Esophagus muscularis mucosa (tissue), 4 donors: ENCODE measurements at regions not wholly inside any gene's neighbourhood (a gene's known extent, or its start where the extent isn't known, plus 50 kb on each side); places are given as distances from the start of the nearest gene placed in this dataset.

Source experiments
- DNase-seq: peaks from one replicate; pipeline ENCODE4 v3.0.0-alpha.2; 2017; ENCODE audit errors: extremely low spot score
- H3K27ac ChIP-seq, 4 donors: fragments of 200-600 bp; sonication (generic); replicated peaks in 1 of 4; 1 replicate in 3 of 4; 2 replicates in 1 of 4; pipeline ENCODE4 v1.5.1; 2016 to 2019; ENCODE audit warnings: mild to moderate bottlenecking in 1 of 4
- H3K27me3 ChIP-seq, 4 donors: fragments of 200-600 bp; sonication (generic); one replicate each; pipeline versions ENCODE4 v1.5.1 to v1.6.0; 2016 to 2019
- H3K36me3 ChIP-seq, 4 donors: fragments of 200-600 bp; sonication (generic); one replicate each; pipeline ENCODE4 v1.5.1; 2016 to 2019
- H3K4me1 ChIP-seq, 4 donors: fragments of 200-600 bp; sonication (generic); one replicate each; pipeline ENCODE4 v1.5.1; 2016 to 2019
- H3K4me3 ChIP-seq, 4 donors: fragments of 200-600 bp; sonication (generic); 1 replicate in 2 of 4; 2 replicates in 2 of 4; pipeline ENCODE4 v1.5.1; 2016 to 2019; ENCODE audit warnings: mild to moderate bottlenecking in 4 of 4, moderate library complexity in 1 of 4
- H3K9me3 ChIP-seq, 4 donors: fragments of 200-600 bp; sonication (generic); 1 replicate in 3 of 4; 2 replicates in 1 of 4; pipeline ENCODE4 v1.5.1; 2016 to 2019
- CTCF ChIP-seq, 3 experiments: fragments of 200-600 bp in 2 of 3; fragments of 450-650 bp in 1 of 3; sonication (generic) in 2 of 3; IDR thresholded peaks; one replicate each; pipeline ENCODE4 v1.5.1; 2017 to 2019; ENCODE audit warnings: antibody characterized with exemption in 3 of 3, mild to moderate bottlenecking in 2 of 3, moderate library complexity in 1 of 3
- EP300 ChIP-seq: sonication (generic); formaldehyde crosslinking; IDR thresholded peaks from one replicate; pipeline ENCODE4 v1.6.1; 2017; ENCODE audit warnings: antibody characterized with exemption
- POLR2A ChIP-seq: fragments of 450-650 bp; IDR thresholded peaks from one replicate; pipeline ENCODE4 v1.6.1; 2017; ENCODE audit warnings: antibody characterized with exemption, moderate library complexity, mild to moderate bottlenecking, low read depth
- POLR2AphosphoS5 ChIP-seq, 2 donors: sonication (generic); formaldehyde crosslinking; IDR thresholded peaks; one replicate each; pipeline ENCODE4 v1.6.1; 2017; ENCODE audit warnings: antibody characterized with exemption in 2 of 2
- WGBS: methylation state at CpG from one replicate; pipeline ENCODE4 v1.1.5; 2018; 5-methylcytosine and 5-hydroxymethylcytosine counted together
- intact Hi-C: fragments of 100-400 bp; cut with DNase I; formaldehyde crosslinking; loops from one replicate; pipeline ENCODE4 v1.15.1; 2023

DNA sequence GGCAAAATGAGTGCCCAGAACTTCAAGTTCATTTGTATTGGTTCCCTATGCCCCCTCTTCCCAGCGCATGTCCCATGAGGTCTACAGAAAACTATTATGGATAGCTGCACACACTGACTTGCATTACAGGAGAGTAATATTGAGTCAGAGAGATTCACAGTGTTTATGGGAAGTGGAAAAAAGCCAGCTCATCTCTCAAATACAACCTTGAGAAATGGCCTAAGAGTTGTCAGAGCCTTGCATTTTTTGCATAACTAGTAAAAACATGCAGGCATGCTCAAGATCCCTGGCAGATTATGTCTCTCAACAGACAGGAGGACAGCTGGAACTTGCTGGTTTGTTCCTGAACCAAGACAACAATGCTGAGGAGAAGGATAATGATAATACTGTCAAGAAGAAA, 1292.8 kb downstream of the DSC3 start:
- Histone ChIP-seq H3K9me3 (no peaks in the 10 kb centered on the region), H3K36me3 (no peaks in the 10 kb centered on the region), H3K4me1 (no peaks in the 10 kb centered on the region), H3K4me3 (no peak overlapping the region), H3K27me3 (no peaks in the 10 kb centered on the region), H3K27ac (no peak overlapping the region)
- no peak for DNase-seq
- 90% methylated on average over 1 of the region's 1 CpG for WGBS
- intact Hi-C loops = no loop called here
- TF ChIP-seq EP300 (no peak), CTCF (IDR thresholded peaks at IDR 0.05) (no peak), POLR2AphosphoS5 (IDR thresholded peaks at IDR 0.05) (no peak), POLR2A (no peak)

DNA sequence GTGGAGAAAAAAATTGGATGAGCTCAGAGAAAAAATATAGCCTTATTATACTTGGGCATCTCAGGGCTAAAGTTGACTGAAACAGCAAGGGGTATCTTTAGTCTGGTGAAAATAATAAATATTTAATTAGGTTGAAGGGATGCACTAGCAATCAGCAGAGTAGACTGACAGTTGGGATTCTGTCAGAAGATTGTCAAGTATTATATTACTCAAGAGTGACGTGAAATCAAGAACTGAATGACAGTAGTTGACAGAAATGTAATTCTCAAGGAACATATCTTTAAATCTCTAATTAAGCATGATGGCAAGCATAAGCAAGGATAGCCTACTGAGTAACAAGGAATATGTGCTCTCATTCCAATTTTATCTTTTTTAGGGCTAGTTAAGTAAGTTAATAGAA, 1301.1 kb downstream of the DSC3 start:
- H3K9me3 ChIP-seq = no peaks in the 10 kb centered on the region
- no peaks in the 10 kb centered on the region for H3K27me3 ChIP-seq
- 71% methylated on average over 1 of the region's 1 CpG for WGBS
- no peak overlapping the region for H3K27ac ChIP-seq
- TF ChIP-seq POLR2AphosphoS5 (IDR thresholded peaks at IDR 0.05) = no peak
- TF ChIP-seq EP300 = no peak
- no peak for TF ChIP-seq POLR2A
- TF ChIP-seq CTCF (IDR thresholded peaks at IDR 0.05) = no peak
- H3K4me3 ChIP-seq = no peak overlapping the region
- H3K36me3 ChIP-seq = no peaks in the 10 kb centered on the region
- intact Hi-C loops = no loop called here
- no peaks in the 10 kb centered on the region for H3K4me1 ChIP-seq
- no peak for DNase-seq

DNA sequence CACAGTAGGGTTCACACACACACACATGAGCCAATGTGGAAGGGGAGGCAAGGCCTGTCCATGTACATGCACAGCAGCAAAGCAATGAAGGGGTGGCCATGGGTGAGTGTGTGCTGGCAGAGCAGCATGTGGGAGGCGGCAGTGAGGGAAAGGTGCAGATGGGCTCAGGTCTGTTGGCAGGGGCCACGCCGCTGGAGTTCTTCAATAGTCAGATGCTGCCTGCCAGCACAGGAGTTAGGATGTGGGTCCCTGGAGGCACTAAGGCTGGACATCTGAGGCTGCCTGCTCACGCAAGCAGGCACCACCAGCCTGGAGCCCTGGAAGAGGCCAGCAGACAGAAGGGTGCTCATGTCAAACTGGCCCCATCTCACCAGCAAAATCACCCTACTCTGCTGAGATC, 1304.9 kb downstream of the DSC3 start:
- DNase-seq = no peak
- intact Hi-C loops = no loop called here
- WGBS = 96% methylated on average over 3 of the region's 4 CpGs
- H3K27me3 ChIP-seq = no peaks in the 10 kb centered on the region
- TF ChIP-seq EP300 (no peak), CTCF (IDR thresholded peaks at IDR 0.05) (no peak), POLR2AphosphoS5 (IDR thresholded peaks at IDR 0.05) (no peak), POLR2A (no peak)
- H3K27ac ChIP-seq = no peak overlapping the region
- no peak overlapping the region for H3K4me3 ChIP-seq
- H3K36me3 ChIP-seq = no peaks in the 10 kb centered on the region
- no peaks in the 10 kb centered on the region for H3K9me3 ChIP-seq
- no peaks in the 10 kb centered on the region for H3K4me1 ChIP-seq

- no peaks in the 10 kb centered on the region for H3K27me3 ChIP-seq
- 47% methylated on average over 3 of the region's 3 CpGs for WGBS
- no peak for TF ChIP-seq POLR2AphosphoS5 (IDR thresholded peaks at IDR 0.05)
- no peaks in the 10 kb centered on the region for H3K4me1 ChIP-seq
- intact Hi-C loops = no loop called here
- H3K4me3 ChIP-seq = no peak overlapping the region
- H3K9me3 ChIP-seq = no peaks in the 10 kb centered on the region
- H3K27ac ChIP-seq = no peak overlapping the region
- no peak for DNase-seq
- no peaks in the 10 kb centered on the region for H3K36me3 ChIP-seq
Measured at GRCh38 chr18:29737190-29737589, 1305.4 kb downstream of the DSC3 start.

DNA sequence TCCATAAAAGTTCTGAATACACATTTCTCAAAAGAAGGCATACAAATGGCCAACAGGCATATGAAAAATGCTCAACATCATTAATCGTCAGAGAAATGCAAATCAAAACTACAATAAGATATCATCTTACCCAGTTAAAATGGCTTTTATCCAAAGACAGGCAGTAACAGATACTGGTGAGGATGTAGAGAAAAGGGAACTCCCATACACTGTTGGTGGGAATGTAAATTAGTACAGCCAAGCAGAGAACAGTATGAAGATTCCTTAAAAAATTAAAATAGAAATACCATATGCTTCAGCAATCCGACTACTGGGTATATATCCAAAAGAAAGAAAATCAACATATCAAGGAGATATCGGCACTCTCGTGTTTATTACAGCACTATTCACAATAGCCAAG, 1312.5 kb downstream of the DSC3 start:
- TF ChIP-seq CTCF (IDR thresholded peaks at IDR 0.05) (no peak), POLR2A (no peak), EP300 (no peak), POLR2AphosphoS5 (IDR thresholded peaks at IDR 0.05) (no peak)
- H3K4me1 ChIP-seq = no peaks in the 10 kb centered on the region
- no peaks in the 10 kb centered on the region for H3K36me3 ChIP-seq
- intact Hi-C loops = no loop called here
- H3K4me3 ChIP-seq = no peak overlapping the region
- 92% methylated on average over 4 of the region's 4 CpGs for WGBS
- no peaks in the 10 kb centered on the region for H3K27me3 ChIP-seq
- no peaks in the 10 kb centered on the region for H3K9me3 ChIP-seq
- H3K27ac ChIP-seq = no peak overlapping the region
- DNase-seq = no peak
